ENCODE measurements at regions not wholly inside any gene's neighbourhood (a gene's known extent, or its start where the extent isn't known, plus 50 kb on each side); places are given as distances from the start of the nearest gene placed in this dataset.

DNA sequence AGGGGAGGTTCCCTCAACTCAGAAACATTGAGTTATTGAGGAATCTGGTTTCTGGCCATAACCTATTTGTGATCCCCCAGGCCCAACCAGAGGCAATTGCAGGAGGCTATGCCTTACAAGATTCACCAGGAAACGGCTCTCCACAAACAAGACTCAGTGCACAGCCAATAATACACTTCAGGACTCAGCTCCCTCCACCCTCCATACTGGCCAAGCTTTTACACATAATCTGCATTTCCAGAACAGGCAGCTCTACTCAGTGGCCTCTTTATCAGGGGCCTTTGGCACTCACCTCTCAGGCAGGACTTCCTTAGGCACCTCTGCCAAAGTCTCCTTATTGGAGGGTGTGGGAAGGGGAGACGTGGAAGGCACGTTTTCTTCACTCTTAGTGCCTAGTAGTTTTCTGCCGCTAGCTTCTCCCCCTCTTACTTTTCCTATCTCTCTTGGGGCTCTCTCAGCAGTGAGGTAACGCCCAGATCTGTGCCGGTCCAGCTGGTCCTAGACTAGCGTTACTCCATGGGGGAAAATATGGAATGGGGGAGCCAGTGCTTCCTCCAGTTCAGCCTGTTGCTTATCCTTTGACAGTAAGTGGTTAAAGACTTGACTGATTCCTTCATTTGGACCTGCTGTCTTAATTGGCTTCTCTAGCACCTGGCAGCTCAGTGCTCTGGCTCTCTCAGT, 62.8 kb upstream of the ANO3 start:
- in situ Hi-C loops (cut with HindIII; ENCODE audit: low sequenced_read_pairs): no loop called here
- no peak for DNase-seq (ENCODE audit: low read depth, low spot score)
- no peak overlapping the region for H3K4me3 ChIP-seq (ENCODE audit: low read depth, low read length)
- TF ChIP-seq, protein P1, sequence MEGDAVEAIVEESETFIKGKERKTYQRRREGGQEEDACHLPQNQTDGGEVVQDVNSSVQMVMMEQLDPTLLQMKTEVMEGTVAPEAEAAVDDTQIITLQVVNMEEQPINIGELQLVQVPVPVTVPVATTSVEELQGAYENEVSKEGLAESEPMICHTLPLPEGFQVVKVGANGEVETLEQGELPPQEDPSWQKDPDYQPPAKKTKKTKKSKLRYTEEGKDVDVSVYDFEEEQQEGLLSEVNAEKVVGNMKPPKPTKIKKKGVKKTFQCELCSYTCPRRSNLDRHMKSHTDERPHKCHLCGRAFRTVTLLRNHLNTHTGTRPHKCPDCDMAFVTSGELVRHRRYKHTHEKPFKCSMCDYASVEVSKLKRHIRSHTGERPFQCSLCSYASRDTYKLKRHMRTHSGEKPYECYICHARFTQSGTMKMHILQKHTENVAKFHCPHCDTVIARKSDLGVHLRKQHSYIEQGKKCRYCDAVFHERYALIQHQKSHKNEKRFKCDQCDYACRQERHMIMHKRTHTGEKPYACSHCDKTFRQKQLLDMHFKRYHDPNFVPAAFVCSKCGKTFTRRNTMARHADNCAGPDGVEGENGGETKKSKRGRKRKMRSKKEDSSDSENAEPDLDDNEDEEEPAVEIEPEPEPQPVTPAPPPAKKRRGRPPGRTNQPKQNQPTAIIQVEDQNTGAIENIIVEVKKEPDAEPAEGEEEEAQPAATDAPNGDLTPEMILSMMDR (IDR thresholded peaks at IDR 0.05; ENCODE audit: low read depth, low read length): no peak

DNA sequence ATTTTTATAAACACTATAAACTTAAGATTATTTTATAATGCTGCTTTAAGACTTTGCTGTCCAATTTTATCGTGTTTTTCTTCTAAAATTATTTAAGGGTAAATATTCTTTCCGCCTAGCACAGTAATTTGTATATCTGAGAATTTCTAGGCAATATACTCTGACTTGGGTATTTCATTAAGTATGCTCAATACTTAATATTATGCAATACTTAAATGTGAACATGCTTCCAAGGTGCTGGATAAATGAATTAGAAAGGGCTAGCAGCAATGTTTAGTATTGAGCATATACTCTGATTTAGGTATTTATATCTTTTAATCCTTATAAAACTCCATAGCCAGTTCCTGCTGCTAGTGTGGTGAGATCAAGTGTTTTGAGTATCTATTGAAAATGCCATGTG, 60.3 kb upstream of the ANO3 start:
- in situ Hi-C loops (cut with HindIII; ENCODE audit: low sequenced_read_pairs): no loop called here
- H3K4me3 ChIP-seq (ENCODE audit: low read depth, low read length): no peak overlapping the region
- no peak for DNase-seq (ENCODE audit: low read depth, low spot score)
- TF ChIP-seq, protein P1 (IDR thresholded peaks at IDR 0.05; ENCODE audit: low read depth, low read length): no peak

DNA sequence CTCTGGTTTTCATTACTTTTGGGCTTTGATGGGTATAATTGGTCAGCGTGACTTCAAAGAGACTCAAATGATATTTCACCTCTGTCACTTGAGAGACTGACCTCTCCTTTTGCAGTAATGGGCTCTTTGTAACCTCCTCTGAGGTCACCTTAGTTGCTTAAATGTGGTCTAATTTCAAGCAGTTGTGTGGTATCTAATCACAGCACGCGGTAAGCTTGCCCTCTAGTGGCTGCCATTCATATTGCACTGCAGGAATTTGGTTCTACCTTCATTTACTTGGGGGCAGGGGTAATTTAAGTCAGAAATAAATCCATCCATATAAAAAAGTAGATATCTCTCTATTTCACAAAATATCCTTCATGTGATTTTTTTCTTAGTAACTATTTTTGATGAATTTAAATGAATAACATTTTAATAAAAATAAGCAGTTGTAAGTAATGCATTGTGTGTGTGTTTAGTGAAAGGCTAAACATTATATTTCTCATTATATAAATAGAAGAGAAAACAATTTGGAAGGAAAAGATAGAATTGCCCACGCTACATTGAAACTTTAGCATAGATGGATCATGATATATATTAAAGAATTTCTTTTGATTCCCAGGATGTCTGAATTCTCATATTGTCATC, 55.0 kb upstream of the ANO3 start:
- peak; percentile 73 for DNase-seq (ENCODE audit: low read depth, low spot score)

DNA sequence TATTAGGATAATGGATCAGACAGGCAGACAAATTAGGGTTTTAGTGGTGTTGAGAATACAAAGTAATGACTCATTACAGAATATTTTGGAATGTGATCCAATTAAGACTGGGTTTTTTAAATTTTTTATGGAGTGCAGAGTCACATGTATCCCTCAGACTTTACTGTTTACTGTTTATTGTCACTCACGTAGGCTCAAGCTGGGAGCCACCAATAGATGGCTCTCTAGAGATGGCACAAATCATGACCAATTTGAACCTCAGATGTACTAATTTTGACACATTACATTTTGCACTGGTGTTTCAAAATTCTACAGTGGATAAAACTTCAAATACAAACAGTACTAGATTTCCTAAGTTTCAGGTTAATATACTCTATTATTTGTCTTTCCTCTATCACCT, 53.6 kb upstream of the ANO3 start:
- no peak overlapping the region for H3K4me3 ChIP-seq (ENCODE audit: low read depth, low read length)
- no peak for DNase-seq (ENCODE audit: low read depth, low spot score)
- in situ Hi-C loops (cut with HindIII; ENCODE audit: low sequenced_read_pairs): no loop called here
- TF ChIP-seq, protein P1 (IDR thresholded peaks at IDR 0.05; ENCODE audit: low read depth, low read length): no peak

More for the DNA sequence above, 55.0 kb upstream of the ANO3 start:
- in situ Hi-C loops (cut with HindIII; ENCODE audit: low sequenced_read_pairs): no loop called here
- TF ChIP-seq, protein P1 (IDR thresholded peaks at IDR 0.05; ENCODE audit: low read depth, low read length): peak; percentile 96
- H3K4me3 ChIP-seq (ENCODE audit: low read depth, low read length): no peak overlapping the region

Data from astrocyte of the spinal cord (primary cell).